Endometrial microvascular endothelial cells (primary cell): ENCODE measurements at regions not wholly inside any gene's neighbourhood (a gene's known extent, or its start where the extent isn't known, plus 50 kb on each side); places are given as distances from the start of the nearest gene placed in this dataset.

ENCODE experiments used
- in situ Hi-C: cut with HindIII; loops from 2 replicates; pipeline ENCODE4 v1.10.0; 2017; ENCODE audit warnings: low sequenced_read_pairs, low pct_unique_long_range_greater_than_20kb; ENCODE audit errors: inconsistent ontology term

- in situ Hi-C loops, result no loop called here
Measured at GRCh38 chr12:123100882-123101281, 50.0 kb downstream of the PITPNM2 start.

GRCh38 chr12:123100450-123100849 is 50.4 kb downstream of the PITPNM2 start:
- in situ Hi-C loops, result no loop called here

GRCh38 chr12:123099560-123100192 is 51.2 kb downstream of the PITPNM2 start:
- in situ Hi-C loops, result no loop called here

GRCh38 chr12:123098780-123099179 is 52.1 kb downstream of the PITPNM2 start:
- in situ Hi-C loops, result no loop called here

- in situ Hi-C loops, result no loop called here
Measured at GRCh38 chr12:123097561-123098084, 53.3 kb downstream of the PITPNM2 start.

GRCh38 chr12:123096741-123097140 is 54.1 kb downstream of the PITPNM2 start:
- in situ Hi-C loops, result no loop called here

- in situ Hi-C loops, result no loop called here
Measured at GRCh38 chr12:123096182-123096581, 54.7 kb downstream of the PITPNM2 start.

GRCh38 chr12:123095078-123095881 is 55.6 kb downstream of the PITPNM2 start:
- in situ Hi-C loops, result no loop called here

- in situ Hi-C loops, result no loop called here
Measured at GRCh38 chr12:123094349-123095077, 56.4 kb downstream of the PITPNM2 start.

- in situ Hi-C loops, result no loop called here
Measured at GRCh38 chr12:123092866-123093265, 58.0 kb downstream of the PITPNM2 start.

- in situ Hi-C loops, result no loop called here
Measured at GRCh38 chr12:123091230-123092150, 59.4 kb downstream of the PITPNM2 start.

GRCh38 chr12:123089631-123090353 is 61.1 kb downstream of the PITPNM2 start:
- in situ Hi-C loops, result no loop called here

GRCh38 chr12:123089140-123089539 is 61.8 kb downstream of the PITPNM2 start:
- in situ Hi-C loops, result no loop called here

- in situ Hi-C loops, result no loop called here
Measured at GRCh38 chr12:123085730-123086487, 65.0 kb downstream of the PITPNM2 start.

- in situ Hi-C loops, result no loop called here
Measured at GRCh38 chr12:123085066-123085465, 65.8 kb downstream of the PITPNM2 start.

GRCh38 chr12:123083661-123084571 is 67.0 kb downstream of the PITPNM2 start:
- in situ Hi-C loops, result no loop called here
